ENCODE measurements at regions not wholly inside any gene's neighbourhood (a gene's known extent, or its start where the extent isn't known, plus 50 kb on each side); places are given as distances from the start of the nearest gene placed in this dataset.

DNA sequence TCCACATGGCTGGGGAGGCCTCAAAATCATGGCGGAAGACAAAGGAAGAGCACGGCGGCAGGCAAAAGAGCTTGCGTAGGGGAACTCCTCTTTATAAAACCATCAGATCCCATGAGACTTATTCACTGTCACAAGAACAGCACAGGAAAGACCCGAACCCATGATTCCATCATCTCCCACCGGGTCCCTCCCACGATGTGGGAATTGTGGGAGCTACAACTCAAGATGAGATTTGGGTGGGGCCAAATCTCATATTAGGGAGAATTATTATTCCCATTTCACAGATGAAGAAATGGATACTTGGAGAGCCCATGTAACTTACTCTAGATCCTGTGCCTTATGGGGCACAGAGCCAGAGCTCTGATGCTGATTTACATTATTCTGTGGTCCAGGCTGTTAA is 322.6 kb downstream of the PCNX1 start:
- H3K9me3 ChIP-seq (ENCODE audit: control insufficient read depth in 1 of 2, insufficient read depth in 1 of 2, low read length in 2 of 2): no peaks in the 10 kb centered on the region
- no peaks in the 10 kb centered on the region for H3K27me3 ChIP-seq (ENCODE audit: control insufficient read depth in 1 of 2, insufficient read depth in 2 of 2, low read length in 2 of 2)
- no peaks in the 10 kb centered on the region for H3K36me3 Mint-ChIP-seq (ENCODE audit: low read depth)
- intact Hi-C loops (cut with DNase I, micrococcal nuclease): no loop called here
- ATAC-seq (ENCODE audit: poor library complexity) (no peak), DNase-seq (no peak)
- H3K36me3 ChIP-seq (ENCODE audit: insufficient read depth, low read length): no peaks in the 10 kb centered on the region
- ChIA-PET POLR2A (no interaction called here), CTCF (no interaction called here)
- no peak overlapping the region for H3K4me3 Mint-ChIP-seq
- H3K9me3 Mint-ChIP-seq: no peaks in the 10 kb centered on the region
- H3K4me1 Mint-ChIP-seq (ENCODE audit: low read depth): no peaks in the 10 kb centered on the region
- H3K27ac Mint-ChIP-seq: no peak overlapping the region
- no peaks in the 10 kb centered on the region for H3K27me3 Mint-ChIP-seq
- TF ChIP-seq, protein P1, sequence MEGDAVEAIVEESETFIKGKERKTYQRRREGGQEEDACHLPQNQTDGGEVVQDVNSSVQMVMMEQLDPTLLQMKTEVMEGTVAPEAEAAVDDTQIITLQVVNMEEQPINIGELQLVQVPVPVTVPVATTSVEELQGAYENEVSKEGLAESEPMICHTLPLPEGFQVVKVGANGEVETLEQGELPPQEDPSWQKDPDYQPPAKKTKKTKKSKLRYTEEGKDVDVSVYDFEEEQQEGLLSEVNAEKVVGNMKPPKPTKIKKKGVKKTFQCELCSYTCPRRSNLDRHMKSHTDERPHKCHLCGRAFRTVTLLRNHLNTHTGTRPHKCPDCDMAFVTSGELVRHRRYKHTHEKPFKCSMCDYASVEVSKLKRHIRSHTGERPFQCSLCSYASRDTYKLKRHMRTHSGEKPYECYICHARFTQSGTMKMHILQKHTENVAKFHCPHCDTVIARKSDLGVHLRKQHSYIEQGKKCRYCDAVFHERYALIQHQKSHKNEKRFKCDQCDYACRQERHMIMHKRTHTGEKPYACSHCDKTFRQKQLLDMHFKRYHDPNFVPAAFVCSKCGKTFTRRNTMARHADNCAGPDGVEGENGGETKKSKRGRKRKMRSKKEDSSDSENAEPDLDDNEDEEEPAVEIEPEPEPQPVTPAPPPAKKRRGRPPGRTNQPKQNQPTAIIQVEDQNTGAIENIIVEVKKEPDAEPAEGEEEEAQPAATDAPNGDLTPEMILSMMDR (IDR thresholded peaks at IDR 0.05): no peak
- H3K4me3 ChIP-seq (ENCODE audit: low read length): no peak overlapping the region
- no peak overlapping the region for H3K27ac ChIP-seq (ENCODE audit: low read depth in 1 of 2, low read length in 2 of 2)
- H3K4me1 ChIP-seq (ENCODE audit: insufficient read depth, low read length): no peaks in the 10 kb centered on the region

GRCh38 chr14:71230897-71231296 is 323.6 kb downstream of the PCNX1 start:
- Mint-ChIP-seq H3K27ac (no peak overlapping the region), H3K36me3 (ENCODE audit: low read depth) (no peaks in the 10 kb centered on the region), H3K4me1 (ENCODE audit: low read depth) (no peaks in the 10 kb centered on the region), H3K27me3 (no peaks in the 10 kb centered on the region), H3K9me3 (no peaks in the 10 kb centered on the region), H3K4me3 (no peak overlapping the region)
- no peak for ATAC-seq (ENCODE audit: poor library complexity)
- intact Hi-C loops (cut with DNase I, micrococcal nuclease): no loop called here
- Histone ChIP-seq H3K36me3 (ENCODE audit: insufficient read depth, low read length) (no peaks in the 10 kb centered on the region), H3K9me3 (ENCODE audit: control insufficient read depth in 1 of 2, insufficient read depth in 1 of 2, low read length in 2 of 2) (no peaks in the 10 kb centered on the region), H3K27ac (ENCODE audit: low read depth in 1 of 2, low read length in 2 of 2) (no peak overlapping the region), H3K4me3 (ENCODE audit: low read length) (no peak overlapping the region), H3K27me3 (ENCODE audit: control insufficient read depth in 1 of 2, insufficient read depth in 2 of 2, low read length in 2 of 2) (no peaks in the 10 kb centered on the region), H3K4me1 (ENCODE audit: insufficient read depth, low read length) (no peaks in the 10 kb centered on the region)
- TF ChIP-seq, protein P1 (IDR thresholded peaks at IDR 0.05): no peak
- DNase-seq: no peak
- POLR2A ChIA-PET: no interaction called here
- CTCF ChIA-PET: no interaction called here

- CTCF ChIA-PET: no interaction called here
- no peak for ATAC-seq (ENCODE audit: poor library complexity)
These were observed 324.5 kb downstream of the PCNX1 start for GRCh38 chr14:71231521-71232393.

More at GRCh38 chr14:71231521-71232393, 324.5 kb downstream of the PCNX1 start:
- Histone ChIP-seq H3K9me3 (ENCODE audit: control insufficient read depth in 1 of 2, insufficient read depth in 1 of 2, low read length in 2 of 2) (peaks cover 0 to under 1% of the 10 kb centered on the region in 2 experiments), H3K27ac (ENCODE audit: low read depth in 1 of 2, low read length in 2 of 2) (no peak overlapping the region), H3K27me3 (ENCODE audit: control insufficient read depth in 1 of 2, insufficient read depth in 2 of 2, low read length in 2 of 2) (no peaks in the 10 kb centered on the region), H3K4me3 (ENCODE audit: low read length) (no peak overlapping the region), H3K4me1 (ENCODE audit: insufficient read depth, low read length) (no peaks in the 10 kb centered on the region), H3K36me3 (ENCODE audit: insufficient read depth, low read length) (no peaks in the 10 kb centered on the region)
- Mint-ChIP-seq H3K4me3 (no peak overlapping the region), H3K27me3 (no peaks in the 10 kb centered on the region), H3K27ac (no peak overlapping the region), H3K9me3 (no peaks in the 10 kb centered on the region), H3K4me1 (ENCODE audit: low read depth) (no peaks in the 10 kb centered on the region), H3K36me3 (ENCODE audit: low read depth) (no peaks in the 10 kb centered on the region)
- POLR2A ChIA-PET: no interaction called here
- intact Hi-C loops (cut with DNase I, micrococcal nuclease): no loop called here
- DNase-seq: no peak
- TF ChIP-seq, protein P1 (IDR thresholded peaks at IDR 0.05): no peak
